Jurkat, Clone E6-1 (cell line): ENCODE measurements at regions not wholly inside any gene's neighbourhood (a gene's known extent, or its start where the extent isn't known, plus 50 kb on each side); places are given as distances from the start of the nearest gene placed in this dataset.
A peak's percentile ranks its signal among the peaks of the same experiment; 100 is the strongest.
"Not testable (repeated sequence)": the region's sequence is repeated elsewhere in the genome, so short reads cannot be mapped to it uniquely, and the experiment has no call there.

ENCODE experiments used
- DNase-seq: peaks from one replicate; pipeline ENCODE4 v3.0.0-alpha.2; 2011; ENCODE audit warnings: low read depth, low spot score
- H3K4me3 ChIP-seq: 2 replicates; pipeline ENCODE4 v1.5.1; 2011; ENCODE audit warnings: mild to moderate bottlenecking, low read length, control low read depth, moderate library complexity

- not testable (repeated sequence) for DNase-seq
Observed at GRCh38 chr7:150039061-150039460, 165.3 kb downstream of the ATP6V0E2 start.

GRCh38 chr7:150042281-150042680 is 168.5 kb downstream of the ATP6V0E2 start:
- not testable (repeated sequence) for H3K4me3 ChIP-seq, DNase-seq

More at GRCh38 chr7:150039061-150039460, 165.3 kb downstream of the ATP6V0E2 start:
- not testable (repeated sequence) for H3K4me3 ChIP-seq

- H3K4me3 ChIP-seq, result not testable (repeated sequence)
- peak; percentile 67 for DNase-seq
Observed at GRCh38 chr7:150044771-150045170, 171.0 kb downstream of the ATP6V0E2 start.

- not testable (repeated sequence) for DNase-seq
Observed at GRCh38 chr7:150045596-150045995, 171.8 kb downstream of the ATP6V0E2 start.

GRCh38 chr7:150046290-150047194 is 172.8 kb downstream of the ATP6V0E2 start:
- H3K4me3 ChIP-seq, DNase-seq: not testable (repeated sequence)

More at GRCh38 chr7:150045596-150045995, 171.8 kb downstream of the ATP6V0E2 start:
- H3K4me3 ChIP-seq, result not testable (repeated sequence)

GRCh38 chr7:150047329-150047728 is 173.6 kb downstream of the ATP6V0E2 start:
- not testable (repeated sequence) for DNase-seq, H3K4me3 ChIP-seq

GRCh38 chr7:150047772-150048171 is 174.0 kb downstream of the ATP6V0E2 start:
- H3K4me3 ChIP-seq, DNase-seq: not testable (repeated sequence)

- not testable (repeated sequence) for H3K4me3 ChIP-seq, DNase-seq
Observed at GRCh38 chr7:150048244-150049011, 174.7 kb downstream of the ATP6V0E2 start.

GRCh38 chr7:150049012-150049655 is 175.4 kb downstream of the ATP6V0E2 start:
- not testable (repeated sequence) for DNase-seq, H3K4me3 ChIP-seq

- not testable (repeated sequence) for H3K4me3 ChIP-seq, DNase-seq
Observed at GRCh38 chr7:150053396-150053795, 179.6 kb downstream of the ATP6V0E2 start.

- H3K4me3 ChIP-seq, DNase-seq: not testable (repeated sequence)
Observed at GRCh38 chr7:150054242-150054641, 180.5 kb downstream of the ATP6V0E2 start.

GRCh38 chr7:150060259-150061221 is 186.8 kb downstream of the ATP6V0E2 start:
- not testable (repeated sequence) for H3K4me3 ChIP-seq, DNase-seq

- not testable (repeated sequence) for DNase-seq, H3K4me3 ChIP-seq
Observed at GRCh38 chr7:150063195-150063594, 189.4 kb downstream of the ATP6V0E2 start.

- H3K4me3 ChIP-seq, DNase-seq: not testable (repeated sequence)
Observed at GRCh38 chr7:150069555-150070313, 196.0 kb downstream of the ATP6V0E2 start.

- peak; percentile 46 for DNase-seq
- H3K4me3 ChIP-seq, result not testable (repeated sequence)
Observed at GRCh38 chr7:150077543-150077942, 203.8 kb downstream of the ATP6V0E2 start.

- DNase-seq, result not testable (repeated sequence)
Observed at GRCh38 chr7:150081865-150082264, 208.1 kb downstream of the ATP6V0E2 start.

GRCh38 chr7:150084724-150085123 is 211.0 kb downstream of the ATP6V0E2 start:
- not testable (repeated sequence) for H3K4me3 ChIP-seq, DNase-seq

More at GRCh38 chr7:150081865-150082264, 208.1 kb downstream of the ATP6V0E2 start:
- H3K4me3 ChIP-seq, result not testable (repeated sequence)
